ENCODE measurements at regions not wholly inside any gene's neighbourhood (a gene's known extent, or its start where the extent isn't known, plus 50 kb on each side); places are given as distances from the start of the nearest gene placed in this dataset.

GRCh38 chr2:176854878-176855277 is 357.7 kb upstream of the HNRNPA3 start:
- TF ChIP-seq CTCF (IDR thresholded peaks at IDR 0.05) (no peak), EP300 (IDR thresholded peaks at IDR 0.05) (no peak)
